ENCODE measurements at regions not wholly inside any gene's neighbourhood (a gene's known extent, or its start where the extent isn't known, plus 50 kb on each side); places are given as distances from the start of the nearest gene placed in this dataset.

- H3K27ac ChIP-seq (ENCODE audit: low read depth, low read length), result no peak overlapping the region
- TF ChIP-seq, protein P1, sequence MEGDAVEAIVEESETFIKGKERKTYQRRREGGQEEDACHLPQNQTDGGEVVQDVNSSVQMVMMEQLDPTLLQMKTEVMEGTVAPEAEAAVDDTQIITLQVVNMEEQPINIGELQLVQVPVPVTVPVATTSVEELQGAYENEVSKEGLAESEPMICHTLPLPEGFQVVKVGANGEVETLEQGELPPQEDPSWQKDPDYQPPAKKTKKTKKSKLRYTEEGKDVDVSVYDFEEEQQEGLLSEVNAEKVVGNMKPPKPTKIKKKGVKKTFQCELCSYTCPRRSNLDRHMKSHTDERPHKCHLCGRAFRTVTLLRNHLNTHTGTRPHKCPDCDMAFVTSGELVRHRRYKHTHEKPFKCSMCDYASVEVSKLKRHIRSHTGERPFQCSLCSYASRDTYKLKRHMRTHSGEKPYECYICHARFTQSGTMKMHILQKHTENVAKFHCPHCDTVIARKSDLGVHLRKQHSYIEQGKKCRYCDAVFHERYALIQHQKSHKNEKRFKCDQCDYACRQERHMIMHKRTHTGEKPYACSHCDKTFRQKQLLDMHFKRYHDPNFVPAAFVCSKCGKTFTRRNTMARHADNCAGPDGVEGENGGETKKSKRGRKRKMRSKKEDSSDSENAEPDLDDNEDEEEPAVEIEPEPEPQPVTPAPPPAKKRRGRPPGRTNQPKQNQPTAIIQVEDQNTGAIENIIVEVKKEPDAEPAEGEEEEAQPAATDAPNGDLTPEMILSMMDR (IDR thresholded peaks at IDR 0.05; ENCODE audit: extremely low read depth, low read depth, low read length), result no peak
- H2AFZ ChIP-seq (ENCODE audit: low read length), result no peak overlapping the region
- no peak overlapping the region for H3K4me2 ChIP-seq (ENCODE audit: insufficient read depth, low read length)
- H3K4me3 ChIP-seq (ENCODE audit: insufficient read depth, low read length), result no peak overlapping the region
- H3K36me3 ChIP-seq (ENCODE audit: insufficient read depth, low read length), result no peaks in the 10 kb centered on the region
- peaks cover 3% of the 10 kb centered on the region for H3K9me3 ChIP-seq (ENCODE audit: low read depth, low read length)
- no peaks in the 10 kb centered on the region for H3K79me2 ChIP-seq (ENCODE audit: insufficient read depth, low read length)
- no peaks in the 10 kb centered on the region for H3K4me1 ChIP-seq (ENCODE audit: insufficient read depth, low read length)
- no peaks in the 10 kb centered on the region for H4K20me1 ChIP-seq (ENCODE audit: insufficient read depth, low read length)
- DNase-seq (ENCODE audit: insufficient read length, low spot score, missing footprints), result no peak
- H3K27me3 ChIP-seq (ENCODE audit: insufficient read depth, low read length), result no peaks in the 10 kb centered on the region
Measured at GRCh38 chr10:18955061-18955460, 93.5 kb upstream of the MALRD1 start.

DNA sequence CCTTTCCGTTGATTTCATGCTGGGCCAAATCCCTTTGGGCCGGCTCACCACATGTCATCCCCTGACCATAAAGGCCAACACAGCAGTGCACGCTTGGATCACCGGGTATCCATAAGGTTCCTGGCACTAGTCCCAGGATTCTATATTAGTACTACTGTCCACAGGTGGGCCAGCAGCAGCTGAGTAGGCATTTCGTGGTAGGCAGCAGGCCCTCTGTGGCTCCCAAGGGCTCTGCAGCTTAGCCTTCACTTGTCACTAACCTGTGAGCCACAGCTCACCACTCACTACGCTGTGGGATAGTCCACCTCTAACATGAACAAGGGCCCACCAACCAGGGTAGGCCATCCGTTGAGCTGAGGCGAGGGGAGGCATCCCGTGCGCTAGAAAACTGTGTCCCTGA, 89.2 kb upstream of the MALRD1 start:
- Histone ChIP-seq H3K27ac (ENCODE audit: low read depth, low read length) (no peak overlapping the region), H3K36me3 (ENCODE audit: insufficient read depth, low read length) (no peaks in the 10 kb centered on the region), H3K9me3 (ENCODE audit: low read depth, low read length) (peaks cover 5% of the 10 kb centered on the region), H3K4me3 (ENCODE audit: insufficient read depth, low read length) (no peak overlapping the region), H3K79me2 (ENCODE audit: insufficient read depth, low read length) (no peaks in the 10 kb centered on the region), H3K27me3 (ENCODE audit: insufficient read depth, low read length) (no peaks in the 10 kb centered on the region), H3K4me2 (ENCODE audit: insufficient read depth, low read length) (no peak overlapping the region), H3K4me1 (ENCODE audit: insufficient read depth, low read length) (no peaks in the 10 kb centered on the region), H2AFZ (ENCODE audit: low read length) (no peak overlapping the region), H4K20me1 (ENCODE audit: insufficient read depth, low read length) (no peaks in the 10 kb centered on the region)
- DNase-seq (ENCODE audit: insufficient read length, low spot score, missing footprints), result no peak
- TF ChIP-seq, protein P1 (IDR thresholded peaks at IDR 0.05; ENCODE audit: extremely low read depth, low read depth, low read length), result no peak

DNA sequence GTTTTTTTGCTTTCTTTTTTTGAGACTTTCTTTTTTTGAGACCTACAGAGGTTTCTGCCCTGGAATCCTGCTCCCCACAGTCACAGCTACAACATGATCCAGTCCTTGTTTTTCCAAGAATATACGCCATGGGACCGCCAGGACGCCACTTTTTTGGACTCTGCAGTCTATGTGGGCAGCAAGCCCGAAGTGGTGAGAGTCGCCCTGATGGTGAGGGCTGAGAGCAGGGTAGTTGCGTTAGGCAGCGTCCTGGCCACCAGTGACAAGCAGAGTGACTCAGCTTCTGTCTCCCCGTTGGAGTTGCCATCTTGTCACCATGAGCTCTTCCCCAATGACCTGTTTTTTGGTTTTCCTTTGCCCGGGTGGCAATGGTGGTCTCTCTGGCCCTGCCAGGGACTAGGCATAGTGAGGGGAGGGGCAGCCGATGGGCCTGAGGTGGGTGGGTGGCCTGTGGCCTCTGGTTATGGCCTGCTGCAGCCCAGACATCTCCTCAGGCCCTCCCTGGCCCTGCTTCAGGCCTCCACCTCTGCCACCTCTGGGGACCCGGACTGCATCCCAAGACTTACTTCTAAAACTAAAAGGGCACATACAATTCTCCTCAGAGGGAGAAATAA, 88.0 kb upstream of the MALRD1 start:
- Histone ChIP-seq H3K27ac (ENCODE audit: low read depth, low read length) (no peak overlapping the region), H3K4me3 (ENCODE audit: insufficient read depth, low read length) (no peak overlapping the region), H2AFZ (ENCODE audit: low read length) (no peak overlapping the region), H3K9me3 (ENCODE audit: low read depth, low read length) (peaks cover 5% of the 10 kb centered on the region), H4K20me1 (ENCODE audit: insufficient read depth, low read length) (no peaks in the 10 kb centered on the region), H3K36me3 (ENCODE audit: insufficient read depth, low read length) (no peaks in the 10 kb centered on the region), H3K4me2 (ENCODE audit: insufficient read depth, low read length) (no peak overlapping the region), H3K79me2 (ENCODE audit: insufficient read depth, low read length) (no peaks in the 10 kb centered on the region), H3K4me1 (ENCODE audit: insufficient read depth, low read length) (no peaks in the 10 kb centered on the region), H3K27me3 (ENCODE audit: insufficient read depth, low read length) (no peaks in the 10 kb centered on the region)
- no peak for DNase-seq (ENCODE audit: insufficient read length, low spot score, missing footprints)
- TF ChIP-seq, protein P1 (IDR thresholded peaks at IDR 0.05; ENCODE audit: extremely low read depth, low read depth, low read length), result no peak

GRCh38 chr10:18968159-18968558, 80.4 kb upstream of the MALRD1 start:
- Histone ChIP-seq H3K4me3 (ENCODE audit: insufficient read depth, low read length) (no peak overlapping the region), H3K4me1 (ENCODE audit: insufficient read depth, low read length) (no peaks in the 10 kb centered on the region), H3K27me3 (ENCODE audit: insufficient read depth, low read length) (no peaks in the 10 kb centered on the region), H3K9me3 (ENCODE audit: low read depth, low read length) (no peaks in the 10 kb centered on the region), H3K4me2 (ENCODE audit: insufficient read depth, low read length) (no peak overlapping the region), H3K27ac (ENCODE audit: low read depth, low read length) (no peak overlapping the region), H3K79me2 (ENCODE audit: insufficient read depth, low read length) (no peaks in the 10 kb centered on the region), H2AFZ (ENCODE audit: low read length) (no peak overlapping the region), H4K20me1 (ENCODE audit: insufficient read depth, low read length) (no peaks in the 10 kb centered on the region), H3K36me3 (ENCODE audit: insufficient read depth, low read length) (no peaks in the 10 kb centered on the region)
- DNase-seq (ENCODE audit: insufficient read length, low spot score, missing footprints), result no peak
- TF ChIP-seq, protein P1 (IDR thresholded peaks at IDR 0.05; ENCODE audit: extremely low read depth, low read depth, low read length), result no peak

Measured in osteoblast (primary cell).